Keratinocyte (primary cell): ENCODE measurements at regions not wholly inside any gene's neighbourhood (a gene's known extent, or its start where the extent isn't known, plus 50 kb on each side); places are given as distances from the start of the nearest gene placed in this dataset.

Source experiments
- DNase-seq: peaks from one replicate; pipeline ENCODE4 v3.0.0-alpha.2; 2011; ENCODE audit warnings: low read depth, missing footprints, low spot score
- FAIRE-seq: peaks from 2 replicates; lab custom pipeline; 2011; peaks lifted over from hg19 to GRCh38; lab: Jason Lieb, UNC
- H2AFZ ChIP-seq: 2 replicates; pipeline ENCODE4 v1.6.0; 2012; ENCODE audit warnings: low read length, control low read depth, inconsistent platforms; ENCODE audit not compliant: control insufficient read depth
- H3K27ac ChIP-seq: 2 replicates; pipeline ENCODE4 v1.5.1; 2011; ENCODE audit warnings: low read length; ENCODE audit not compliant: control insufficient read depth, insufficient read depth
- H3K27me3 ChIP-seq: 3 replicates; pipeline ENCODE4 v1.6.0; 2011; ENCODE audit warnings: low read length; ENCODE audit not compliant: control insufficient read depth, insufficient read depth; ENCODE audit errors: extremely low read depth
- H3K36me3 ChIP-seq, 2 experiments: 2 replicates in 1 of 2; 3 replicates in 1 of 2; pipeline ENCODE4 v1.5.1; 2011; ENCODE audit warnings: low read length in 2 of 2, mild to moderate bottlenecking in 1 of 2; ENCODE audit not compliant: control insufficient read depth in 2 of 2, insufficient read depth in 2 of 2; ENCODE audit errors: extremely low read depth in 1 of 2
- H3K4me1 ChIP-seq: 3 replicates; pipeline ENCODE4 v1.5.1; 2011; ENCODE audit warnings: low read length; ENCODE audit not compliant: control insufficient read depth, insufficient read depth; ENCODE audit errors: extremely low read depth
- H3K4me2 ChIP-seq: 3 replicates; pipeline ENCODE4 v1.6.0; 2011; ENCODE audit warnings: low read depth, low read length; ENCODE audit not compliant: control insufficient read depth, insufficient read depth; ENCODE audit errors: extremely low read depth
- H3K4me3 ChIP-seq, 3 experiments: fragments of 200-600 bp in 1 of 3; sonication (generic) in 1 of 3; 2 replicates in 2 of 3; 3 replicates in 1 of 3; pipeline ENCODE4 v1.5.1; 2011 to 2016; ENCODE audit warnings: low read length in 3 of 3, mild to moderate bottlenecking in 3 of 3, control low read depth in 2 of 3, inconsistent platforms in 1 of 3, low read depth in 1 of 3, mixed read lengths in 1 of 3, mixed run types in 1 of 3, moderate library complexity in 1 of 3; ENCODE audit not compliant: control insufficient read depth in 2 of 3, insufficient read depth in 2 of 3; ENCODE audit errors: extremely low read depth in 1 of 3
- H3K79me2 ChIP-seq: 2 replicates; pipeline ENCODE4 v1.6.0; 2012; ENCODE audit warnings: low read length; ENCODE audit not compliant: control insufficient read depth, insufficient read depth
- H3K9ac ChIP-seq: 3 replicates; pipeline ENCODE4 v1.6.0; 2011; ENCODE audit warnings: low read length; ENCODE audit not compliant: control insufficient read depth, insufficient read depth; ENCODE audit errors: extremely low read depth
- H3K9me1 ChIP-seq: 3 replicates; pipeline ENCODE4 v1.6.0; 2011; ENCODE audit warnings: low read length; ENCODE audit not compliant: control insufficient read depth, insufficient read depth; ENCODE audit errors: extremely low read depth
- H3K9me3 ChIP-seq: 2 replicates; pipeline ENCODE4 v1.5.1; 2012; ENCODE audit warnings: low read depth, low read length; ENCODE audit not compliant: control insufficient read depth
- H4K20me1 ChIP-seq: 3 replicates; pipeline ENCODE4 v1.6.0; 2011; ENCODE audit warnings: low read length; ENCODE audit not compliant: control insufficient read depth, insufficient read depth; ENCODE audit errors: extremely low read depth
- CTCF ChIP-seq, 3 experiments: IDR thresholded peaks in 1 of 3; conservative IDR thresholded peaks in 1 of 3; optimal IDR thresholded peaks in 1 of 3; 2 replicates in 2 of 3; 3 replicates in 1 of 3; pipeline versions ENCODE3 to v1.5.1; 2011; ENCODE audit warnings: low read length in 3 of 3, mild to moderate bottlenecking in 3 of 3, moderate library complexity in 2 of 3, control low read depth in 1 of 3, inconsistent platforms in 1 of 3; ENCODE audit not compliant: insufficient read depth in 2 of 3; ENCODE audit errors: extremely low read depth in 1 of 3
- EZH2 ChIP-seq: IDR thresholded peaks from one replicate; pipeline ENCODE4 v1.6.1; 2012; ENCODE audit warnings: inconsistent platforms, mild to moderate bottlenecking, low read length, moderate library complexity
- dilution Hi-C: fragments of 300-500 bp; cut with MboI; formaldehyde crosslinking; loops from one replicate; pipeline ENCODE4 v1.7.0; 2020; ENCODE audit warnings: low sequenced_read_pairs; ENCODE audit not compliant: extremely low pct_ligation_motif_present

GRCh38 chr13:63086286-63086685, 1670.6 kb upstream of the PCDH20 start:
- Histone ChIP-seq H3K4me1 (no peaks in the 10 kb centered on the region), H3K4me2 (no peak overlapping the region), H4K20me1 (no peaks in the 10 kb centered on the region), H3K9me1 (no peaks in the 10 kb centered on the region), H3K27me3 (no peaks in the 10 kb centered on the region), H2AFZ (no peak overlapping the region), H3K36me3 (no peaks in the 10 kb centered on the region), H3K27ac (no peak overlapping the region), H3K4me3 (no peak overlapping the region), H3K9ac (no peak overlapping the region), H3K79me2 (no peaks in the 10 kb centered on the region), H3K9me3 (no peaks in the 10 kb centered on the region)
- dilution Hi-C loops, result no loop called here
- DNase-seq (no peak), FAIRE-seq (no peak)
- TF ChIP-seq EZH2, result no peak
- TF ChIP-seq CTCF (optimal IDR thresholded peaks at IDR 0.05 in 1 of 3, IDR thresholded peaks at IDR 0.05 in 1 of 3, conservative IDR thresholded peaks at IDR 0.05 in 1 of 3; ENCODE audit: extremely low read depth in 1 of 3, insufficient read depth in 2 of 3, low read length in 3 of 3), result no peak

- Histone ChIP-seq H2AFZ (no peak overlapping the region), H3K4me2 (no peak overlapping the region), H4K20me1 (no peaks in the 10 kb centered on the region), H3K27me3 (no peaks in the 10 kb centered on the region), H3K4me3 (no peak overlapping the region), H3K9me3 (no peaks in the 10 kb centered on the region), H3K27ac (no peak overlapping the region), H3K9me1 (no peaks in the 10 kb centered on the region), H3K36me3 (no peaks in the 10 kb centered on the region), H3K4me1 (no peaks in the 10 kb centered on the region), H3K9ac (no peak overlapping the region), H3K79me2 (no peaks in the 10 kb centered on the region)
- FAIRE-seq, result no peak
- no peak for DNase-seq
- TF ChIP-seq EZH2, result no peak
- TF ChIP-seq CTCF (optimal IDR thresholded peaks at IDR 0.05 in 1 of 3, IDR thresholded peaks at IDR 0.05 in 1 of 3, conservative IDR thresholded peaks at IDR 0.05 in 1 of 3; ENCODE audit: extremely low read depth in 1 of 3, insufficient read depth in 2 of 3, low read length in 3 of 3), result no peak
- dilution Hi-C loops, result no loop called here
Measured at GRCh38 chr13:63085851-63086250, 1670.2 kb upstream of the PCDH20 start.
